Inferior parietal cortex (tissue), 1 donor: ENCODE measurements at regions not wholly inside any gene's neighbourhood (a gene's known extent, or its start where the extent isn't known, plus 50 kb on each side); places are given as distances from the start of the nearest gene placed in this dataset.

Experiments
- DNase-seq: peaks from one replicate; pipeline ENCODE4 v3.0.0-alpha.2; 2016; ENCODE audit errors: extremely low spot score

DNA sequence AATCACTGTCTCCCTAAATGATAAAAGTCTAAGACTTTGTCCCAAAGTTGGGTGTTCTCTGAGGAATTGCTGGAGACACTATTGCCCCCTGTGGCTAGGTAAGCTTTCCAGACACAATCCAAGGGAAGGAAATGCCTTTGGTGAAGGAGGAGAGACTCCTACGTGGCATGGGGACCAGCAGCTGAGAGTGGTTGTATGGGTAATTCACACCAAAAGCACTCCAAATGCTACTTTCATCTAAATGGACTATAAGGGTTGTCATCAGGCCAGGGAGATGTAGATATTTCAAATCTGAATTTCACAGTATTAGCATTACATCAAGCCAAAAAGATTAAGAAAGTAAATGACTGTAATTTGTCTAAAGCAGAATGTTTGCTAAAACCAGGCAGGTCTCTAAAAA, 400.8 kb upstream of the THBS1 start:
- DNase-seq, result no peak

DNA sequence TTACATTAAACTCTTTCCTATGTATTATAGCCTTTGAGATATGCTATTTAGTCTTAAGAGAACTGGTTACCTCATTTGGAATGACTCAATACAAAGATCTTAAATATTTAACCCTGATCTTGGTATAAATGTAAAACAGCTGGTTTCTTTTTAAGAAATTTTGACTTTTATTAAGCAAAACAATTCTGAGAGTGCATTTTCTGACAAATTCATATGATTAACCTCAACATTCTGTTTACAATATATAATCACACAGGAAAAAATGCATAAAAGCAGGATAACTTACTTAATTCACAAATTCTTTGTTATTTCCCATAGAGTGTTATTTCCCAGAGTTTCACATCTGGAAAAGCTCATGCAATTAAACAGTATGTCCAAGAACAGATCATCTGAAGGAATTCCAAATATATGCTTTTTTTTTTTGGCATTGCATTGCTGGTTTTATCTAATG, 400.4 kb upstream of the THBS1 start:
- no peak for DNase-seq

DNA sequence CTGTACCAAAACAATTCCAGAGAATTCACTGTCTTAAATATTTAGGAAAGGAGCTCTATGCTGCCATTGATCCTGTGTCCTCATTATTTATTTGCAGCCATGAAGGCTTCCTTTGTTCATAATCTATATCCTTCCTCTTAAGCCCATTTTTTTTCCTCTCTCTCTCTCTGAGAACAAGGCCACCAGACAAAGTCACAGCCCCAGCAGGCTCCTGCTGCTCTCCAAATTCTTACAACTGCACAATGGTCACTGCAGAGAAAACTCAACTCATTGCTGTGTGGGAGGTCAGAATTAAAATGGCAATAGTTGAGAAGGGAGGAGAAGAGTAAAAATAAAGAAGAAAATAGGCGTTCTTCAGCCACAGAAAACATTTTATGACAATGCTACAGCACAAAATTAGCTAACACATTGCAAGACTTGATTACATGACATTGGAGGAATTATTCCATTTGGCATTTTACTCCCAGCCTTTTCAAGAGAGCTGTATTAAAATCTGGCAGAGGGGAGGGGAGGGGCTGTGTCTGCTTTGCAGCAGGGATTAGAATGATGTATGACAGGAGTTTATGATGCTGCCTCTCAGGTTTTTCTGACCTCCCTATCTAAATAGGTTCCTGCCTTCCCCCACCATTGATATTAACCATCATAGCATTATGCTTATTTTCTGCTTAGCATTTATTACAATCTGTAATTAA, 399.7 kb upstream of the THBS1 start:
- no peak for DNase-seq

DNA sequence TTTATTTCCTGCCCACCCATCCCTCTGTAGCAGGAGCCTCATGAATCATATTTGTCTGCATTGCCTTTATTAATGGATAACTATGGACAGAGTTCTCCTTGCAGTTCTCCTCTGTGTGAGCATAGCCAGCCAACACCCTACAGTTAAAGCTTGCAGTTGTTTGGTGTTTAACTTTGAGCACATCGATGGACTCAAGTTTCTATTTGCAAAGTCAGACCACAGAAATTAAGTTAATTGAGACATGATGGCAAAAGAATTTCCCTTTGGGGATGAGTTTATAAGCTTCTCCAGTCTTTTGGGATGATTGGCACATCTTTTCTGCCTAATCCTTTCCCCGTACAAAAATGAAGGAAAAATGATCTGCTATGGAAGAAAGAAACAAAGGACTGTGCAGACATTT, 398.9 kb upstream of the THBS1 start:
- no peak for DNase-seq

DNA sequence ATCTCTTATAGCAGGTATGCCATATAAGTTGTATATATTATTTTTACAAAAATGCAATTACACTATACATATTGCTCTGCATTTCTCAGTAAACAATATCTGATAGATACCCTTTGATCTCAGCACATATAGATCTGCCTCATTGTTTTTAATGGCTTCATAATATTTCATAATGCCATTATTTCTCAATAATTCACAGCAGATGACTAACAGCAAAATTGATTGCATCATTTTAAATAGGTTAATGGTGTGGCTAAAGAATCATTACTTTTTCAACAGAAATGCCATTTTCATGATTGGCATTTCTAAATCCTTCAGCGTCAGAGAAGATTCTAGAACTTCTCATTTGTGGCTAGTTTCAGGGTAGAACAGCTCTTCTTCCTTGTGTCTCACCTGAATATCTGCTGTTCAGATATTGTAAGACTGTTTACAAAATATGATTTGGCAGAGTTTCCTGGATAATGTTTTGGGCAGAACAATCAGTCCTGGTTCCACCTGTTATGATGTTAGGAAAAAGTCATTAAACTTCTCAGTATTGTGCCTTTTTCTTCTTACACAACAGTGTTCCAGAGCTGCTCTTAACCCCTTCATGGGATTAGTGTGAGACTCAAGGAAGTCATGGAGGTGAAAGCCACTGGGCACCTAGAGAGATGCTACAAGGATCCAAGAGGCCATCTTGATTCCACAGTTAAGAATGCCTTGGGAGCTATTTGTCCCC, 397.6 kb upstream of the THBS1 start:
- DNase-seq, result no peak

DNA sequence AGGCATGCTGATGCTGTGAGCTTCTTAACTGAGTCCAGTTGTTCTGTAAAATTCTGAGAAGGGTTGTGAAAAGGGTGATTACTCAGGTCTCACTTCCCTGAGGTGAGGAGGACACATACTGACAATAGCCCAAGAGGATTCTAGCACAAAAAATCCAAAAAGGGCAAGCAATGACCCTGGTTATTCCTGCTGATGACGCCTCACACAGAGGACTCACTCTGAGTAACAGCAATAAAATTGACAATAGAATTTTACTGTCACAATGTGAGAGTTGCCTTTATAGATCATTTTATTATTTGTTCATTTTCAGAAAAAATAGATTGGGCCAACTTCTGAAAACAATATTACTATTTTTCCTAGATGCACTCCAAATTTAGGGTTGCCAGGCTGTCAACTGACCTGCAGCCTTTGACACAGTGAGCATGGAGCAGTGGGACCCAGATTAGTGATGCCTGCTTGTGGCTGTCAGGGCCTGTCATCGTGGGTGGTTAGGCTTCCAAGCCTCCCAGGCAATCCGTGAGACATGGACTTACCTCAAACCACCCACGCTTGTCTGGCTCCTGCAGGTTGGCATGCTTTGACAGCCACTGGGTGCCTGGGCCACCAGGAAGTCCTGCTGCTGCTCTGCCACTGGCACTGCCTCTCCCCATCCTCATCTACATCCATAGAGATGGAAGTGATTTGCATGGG, 396.0 kb upstream of the THBS1 start:
- no peak for DNase-seq

DNA sequence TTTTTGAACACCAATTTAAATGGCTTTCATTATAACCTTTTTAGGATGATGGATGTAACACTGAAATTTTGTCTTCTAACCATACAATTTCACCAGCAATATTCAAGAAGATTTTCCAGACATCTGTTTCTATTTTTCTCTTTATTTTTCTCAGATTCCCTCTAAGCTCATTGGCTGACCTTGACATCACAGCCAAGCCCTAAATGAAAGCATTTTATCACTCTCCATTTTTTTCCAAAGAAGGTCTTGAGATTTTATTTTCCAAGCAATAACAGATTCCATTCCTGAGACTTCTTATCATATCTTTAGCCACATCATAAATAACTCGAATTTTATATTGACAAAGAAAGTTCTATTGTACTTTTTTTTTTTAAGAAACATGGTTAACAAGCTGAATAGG, 392.6 kb upstream of the THBS1 start:
- DNase-seq, result no peak

DNA sequence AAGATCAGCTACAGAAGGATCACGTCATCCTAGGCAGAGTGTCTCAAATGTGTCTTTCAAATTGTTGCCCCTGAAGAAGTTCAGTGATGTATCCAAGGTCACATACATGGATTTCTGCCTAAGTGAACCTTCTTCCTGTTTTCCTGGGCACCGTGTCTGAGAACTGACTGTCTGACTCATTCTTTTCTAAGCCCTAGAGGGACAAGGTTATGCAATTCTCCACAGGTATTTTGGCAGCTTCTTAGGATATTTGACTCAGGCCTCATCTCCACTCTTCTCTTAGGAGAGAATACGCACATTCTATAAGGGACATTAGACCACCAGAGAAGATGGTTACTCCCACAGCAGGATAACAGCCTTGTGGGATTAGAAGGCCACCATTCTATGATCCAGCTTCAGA, 391.9 kb upstream of the THBS1 start:
- DNase-seq, result no peak

DNA sequence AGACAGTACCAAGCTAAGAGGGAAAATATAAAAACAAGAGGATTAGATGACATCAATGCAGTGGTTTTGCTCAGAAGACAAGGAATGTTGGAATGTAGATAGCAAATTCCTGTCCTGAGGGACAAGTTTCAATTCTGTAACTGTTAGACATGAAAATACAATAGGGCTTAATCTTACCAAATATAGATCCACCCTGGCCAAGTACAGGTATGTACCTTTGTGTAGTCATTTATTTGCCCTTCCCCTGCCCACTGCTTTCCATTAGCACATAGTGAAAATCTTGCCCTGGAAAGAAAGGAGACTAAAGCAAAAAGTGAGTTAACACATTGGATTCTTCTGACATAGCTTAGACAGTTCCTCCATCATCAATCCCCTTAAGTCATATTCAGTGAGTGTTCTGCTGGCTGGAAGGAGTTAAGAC, 389.0 kb upstream of the THBS1 start:
- DNase-seq, result no peak

DNA sequence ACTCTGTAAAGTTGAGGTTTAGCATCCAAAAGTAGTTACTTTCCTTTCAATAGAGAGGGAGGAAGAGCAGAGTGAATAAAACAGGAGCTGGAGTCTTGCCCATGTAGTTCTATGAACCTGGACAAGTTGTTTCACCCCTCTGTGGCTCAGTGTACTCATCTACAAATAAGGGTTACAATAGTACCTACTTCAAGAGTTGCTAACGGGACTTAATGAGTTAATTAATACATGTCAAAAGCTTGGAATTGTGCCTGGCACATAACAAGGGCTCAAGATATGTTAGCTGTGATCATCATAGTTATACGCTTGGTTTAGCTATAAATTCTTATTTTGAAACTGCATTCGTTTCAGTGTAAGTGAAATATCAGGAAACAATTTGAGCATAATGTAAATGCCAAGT, 388.5 kb upstream of the THBS1 start:
- no peak for DNase-seq

DNA sequence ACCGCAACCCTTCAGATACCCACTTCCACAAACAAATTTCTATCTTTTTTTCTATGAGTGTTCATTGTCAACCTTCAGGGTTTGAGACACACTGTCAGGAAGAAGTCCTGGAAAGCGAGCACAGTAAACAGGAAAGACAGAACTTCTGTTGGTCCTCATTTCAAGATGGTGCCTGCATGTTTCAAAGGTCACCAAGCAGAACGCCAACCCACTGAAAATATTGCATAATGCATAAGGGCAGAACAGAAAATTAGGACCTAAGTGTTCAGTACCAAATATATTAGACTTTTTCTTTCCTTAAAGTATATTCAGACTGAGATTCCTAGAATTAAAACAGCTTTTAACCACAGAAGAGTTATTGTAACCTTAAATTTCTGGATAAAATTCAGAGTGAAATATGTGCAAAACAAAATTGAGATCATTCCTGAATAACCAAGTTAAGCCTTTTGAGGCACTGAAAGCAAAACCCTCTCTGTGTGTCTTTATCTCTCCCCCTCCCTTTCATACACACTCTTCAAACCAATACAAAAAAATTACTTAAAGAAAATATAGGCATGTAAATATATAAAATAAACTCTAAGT, 387.8 kb upstream of the THBS1 start:
- no peak for DNase-seq

DNA sequence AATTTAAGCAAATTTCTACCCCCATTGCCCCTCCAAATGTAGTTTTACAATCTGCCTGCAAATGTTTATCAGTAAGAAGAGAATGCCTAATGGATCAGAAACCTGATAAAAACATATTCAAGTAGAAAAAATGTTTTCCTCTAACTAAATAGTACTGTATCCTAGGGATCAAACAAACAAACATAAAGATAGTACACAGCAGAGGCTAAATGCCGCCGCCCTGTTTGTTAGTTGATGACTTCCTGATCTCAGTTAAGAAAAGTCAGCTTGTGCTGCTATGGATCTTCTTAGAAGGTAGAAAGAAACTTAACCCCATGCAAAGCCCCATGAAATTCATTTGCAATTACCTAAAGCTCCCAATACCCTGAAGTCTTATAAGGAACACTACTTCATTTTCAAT, 387.3 kb upstream of the THBS1 start:
- DNase-seq, result no peak

DNA sequence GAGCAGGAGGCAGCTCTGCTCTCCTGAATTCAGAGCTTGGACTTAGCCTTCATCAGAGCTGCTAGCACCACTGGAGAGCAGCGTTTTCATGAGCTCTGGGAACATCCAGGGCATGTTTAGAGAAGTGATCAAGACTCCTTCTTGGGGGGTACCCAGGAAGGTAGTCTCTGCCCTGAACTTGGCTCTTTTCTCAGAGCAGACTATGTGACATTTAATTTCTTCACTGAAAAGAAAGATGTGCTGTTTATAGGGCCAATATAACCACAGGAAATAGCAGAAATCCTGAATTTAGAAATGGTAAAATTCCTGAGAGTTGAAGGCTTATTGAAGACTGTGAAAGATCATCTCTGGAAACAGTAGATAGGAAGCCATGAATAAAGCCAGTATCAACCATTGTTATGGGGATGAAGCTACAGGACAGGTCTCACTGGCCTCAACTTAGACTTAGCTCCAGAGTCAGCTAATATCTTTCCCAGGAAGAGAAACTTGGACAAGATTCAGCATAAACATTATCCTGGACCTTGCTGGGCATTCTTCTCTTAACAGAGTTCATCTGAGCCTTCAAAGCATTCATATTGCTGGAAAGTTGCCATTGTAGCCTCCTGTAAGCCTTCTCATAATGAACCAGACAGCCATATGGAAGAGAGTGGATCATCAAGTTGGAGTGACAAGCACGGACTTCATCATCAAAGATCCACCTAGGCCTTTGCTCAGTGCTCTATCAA, 386.6 kb upstream of the THBS1 start:
- no peak for DNase-seq

DNA sequence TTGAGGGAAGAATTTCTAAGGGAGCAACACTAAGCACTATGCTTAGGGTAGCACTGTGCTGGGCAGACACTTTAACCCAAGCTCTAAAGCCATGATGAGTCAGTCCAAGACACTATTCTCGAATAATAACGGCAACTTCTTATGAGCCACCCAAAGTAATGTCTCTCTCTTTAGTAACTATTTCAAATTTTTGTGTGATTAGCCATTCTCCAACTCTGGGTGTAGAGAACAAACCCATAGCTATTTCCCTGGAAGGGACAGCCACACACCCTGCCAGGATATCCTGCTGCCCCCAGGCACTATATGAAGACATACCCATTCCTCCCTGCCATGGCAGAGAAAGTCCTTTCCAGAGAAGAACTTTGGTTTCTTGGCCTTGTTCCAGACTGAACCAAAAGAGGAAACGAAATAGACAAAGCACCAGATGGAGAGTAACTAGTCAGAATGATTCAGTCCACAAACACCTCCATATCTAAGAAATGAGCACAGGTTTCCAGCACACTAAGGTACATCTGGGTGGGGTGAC, 384.9 kb upstream of the THBS1 start:
- no peak for DNase-seq

DNA sequence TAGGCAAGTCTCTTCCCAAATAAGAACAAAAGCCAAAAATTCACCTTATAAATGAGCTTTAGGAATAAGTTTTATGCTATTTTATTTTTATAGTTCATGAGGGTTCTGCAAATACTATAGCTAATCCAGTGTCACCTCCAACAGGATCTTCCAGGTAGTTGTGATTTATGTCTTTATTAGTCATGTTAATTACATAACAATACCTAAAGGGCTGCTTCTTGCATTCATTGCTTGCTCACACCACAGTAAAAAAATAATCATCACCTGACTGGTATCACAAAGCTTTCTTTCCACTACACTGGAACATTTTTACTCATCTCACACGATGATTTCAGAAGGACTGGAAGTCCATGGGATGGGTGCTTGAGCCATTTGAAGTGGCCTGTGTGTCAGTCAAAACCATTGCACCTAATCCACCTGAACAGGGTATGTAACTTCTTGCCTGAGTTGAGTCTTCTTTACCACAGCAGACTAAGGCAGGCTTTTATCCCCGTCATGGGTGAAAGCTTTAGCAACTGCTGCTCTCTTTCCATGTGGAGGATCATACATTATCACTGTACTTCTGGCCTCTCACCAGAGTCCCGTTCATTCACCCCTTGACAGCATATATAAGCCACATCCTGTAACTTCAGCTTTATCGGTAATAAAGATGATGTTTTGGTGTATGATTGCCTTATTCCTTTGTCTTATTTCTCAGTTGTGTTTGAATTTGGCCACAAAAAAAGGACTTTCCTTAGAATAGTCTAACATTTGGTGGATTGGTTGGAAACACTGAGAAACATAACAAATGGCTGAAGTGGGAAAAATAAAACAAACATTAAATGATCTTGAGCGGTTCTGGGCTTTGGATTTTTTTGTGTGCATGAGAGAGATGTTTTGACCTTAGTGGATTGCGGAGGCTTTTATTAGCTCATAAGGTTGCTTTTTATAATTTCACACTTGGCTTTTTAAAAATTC, 382.6 kb upstream of the THBS1 start:
- DNase-seq, result no peak

DNA sequence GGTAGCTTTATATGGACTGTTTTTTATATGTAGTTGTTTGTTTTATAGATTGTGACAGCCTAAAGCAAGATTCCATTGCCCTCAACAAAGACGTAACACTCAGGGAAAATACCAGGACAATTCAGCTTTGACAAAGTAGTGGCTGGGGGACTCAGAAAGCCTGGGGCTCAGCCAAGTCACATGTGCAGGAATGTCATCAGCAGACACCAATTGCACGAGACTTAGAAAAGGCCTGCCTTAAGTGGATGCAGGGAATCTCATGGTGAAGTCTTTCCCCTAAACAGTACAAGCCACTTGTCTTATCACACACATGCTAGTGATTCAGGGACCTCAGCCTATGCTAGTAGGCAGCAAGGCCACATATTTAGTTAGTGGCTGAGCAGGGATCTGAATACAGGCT, 381.8 kb upstream of the THBS1 start:
- no peak for DNase-seq

DNA sequence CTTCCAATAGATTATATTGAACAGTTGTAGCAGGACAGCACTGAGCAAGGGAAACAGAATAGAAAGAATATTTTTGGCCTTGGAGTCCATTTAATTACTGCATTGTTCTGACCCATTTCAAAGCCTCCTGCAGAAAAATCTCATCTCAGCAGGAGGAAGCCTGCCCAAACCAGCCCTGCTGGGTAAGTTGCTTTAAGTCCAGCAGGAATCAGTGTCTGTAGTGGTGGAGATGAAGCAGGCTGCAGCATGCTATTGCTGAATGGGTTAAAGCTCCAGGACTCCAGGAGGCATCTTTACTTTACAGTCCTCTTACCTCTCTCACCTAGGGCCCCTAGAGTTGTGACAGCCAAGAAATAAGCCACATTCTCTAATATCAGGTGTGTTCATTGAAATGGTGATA, 380.3 kb upstream of the THBS1 start:
- DNase-seq, result no peak

DNA sequence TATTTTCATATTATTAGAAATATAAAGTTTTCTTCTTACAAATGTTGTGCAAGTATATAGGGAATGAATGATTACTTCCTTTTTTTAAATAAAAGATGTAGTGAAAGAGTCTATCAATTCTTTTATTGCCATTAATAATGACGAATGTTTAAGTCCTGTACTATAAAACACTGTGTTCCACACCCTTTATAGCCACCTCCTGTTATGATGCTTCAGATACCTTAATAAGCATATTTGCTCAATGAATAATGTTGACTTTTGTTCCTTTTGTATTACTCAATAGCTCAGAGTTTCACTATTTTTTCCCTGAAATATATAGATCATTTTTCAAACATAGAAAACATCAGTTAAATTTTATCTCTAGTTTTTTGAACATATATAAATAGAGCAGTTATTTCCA, 378.2 kb upstream of the THBS1 start:
- no peak for DNase-seq

DNA sequence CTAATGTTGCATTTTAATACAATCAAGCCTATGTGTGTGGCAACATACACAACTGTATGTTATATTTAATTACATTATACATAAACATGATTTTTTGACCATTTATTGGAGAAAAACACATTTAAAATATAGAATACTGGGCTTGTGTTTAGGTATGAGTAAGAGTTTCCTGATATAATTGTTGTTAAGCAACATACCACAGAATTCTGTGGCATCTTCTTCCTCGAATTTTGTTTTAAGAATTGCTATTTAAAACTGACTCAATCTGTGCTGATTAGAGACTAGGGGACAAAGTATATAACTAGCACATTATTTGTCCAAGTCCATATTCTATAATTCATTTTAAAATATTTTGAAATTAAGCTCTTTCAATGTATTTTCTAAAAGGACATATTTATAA, 376.8 kb upstream of the THBS1 start:
- no peak for DNase-seq

DNA sequence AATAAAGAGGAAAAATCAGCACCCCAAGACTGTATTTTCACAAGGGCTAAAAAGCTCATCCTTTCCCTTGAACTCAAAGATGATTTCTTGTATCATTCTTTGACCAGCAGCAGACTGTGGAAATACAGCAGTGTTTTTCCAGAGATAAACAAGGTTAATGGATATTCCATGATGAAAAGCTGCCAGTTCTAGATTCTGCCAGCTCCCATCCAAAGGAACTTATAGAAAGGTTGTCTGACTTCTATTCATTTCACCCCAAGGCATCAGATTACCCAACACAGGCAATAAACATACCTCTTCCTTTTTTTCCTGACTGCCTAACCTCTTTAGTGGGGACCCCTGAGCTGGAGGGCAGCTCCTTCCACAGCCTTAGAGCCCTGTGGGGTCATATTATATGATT, 375.8 kb upstream of the THBS1 start:
- no peak for DNase-seq
